C4-2B (cell line): ENCODE measurements at regions not wholly inside any gene's neighbourhood (a gene's known extent, or its start where the extent isn't known, plus 50 kb on each side); places are given as distances from the start of the nearest gene placed in this dataset.
A peak's percentile ranks its signal among the peaks of the same experiment; 100 is the strongest.

Experiments
- H3K27ac ChIP-seq: fragments of 450-650 bp; 2 replicates; pipeline ENCODE4 v1.5.1; 2017
- CTCF ChIP-seq: fragments of 450-650 bp; conservative IDR thresholded peaks from 2 replicates; pipeline ENCODE4 v1.5.1; 2017; ENCODE audit warnings: mild to moderate bottlenecking
- ZFX ChIP-seq: fragments of 450-650 bp; IDR thresholded peaks from 2 replicates; pipeline ENCODE4 v1.6.1; 2017

GRCh38 chr7:10720042-10720441, 253.6 kb upstream of the PHF14 start:
- H3K27ac ChIP-seq: no peak overlapping the region
- peak; percentile 34 for TF ChIP-seq CTCF
- no peak for TF ChIP-seq ZFX

GRCh38 chr7:10721289-10721688, 252.4 kb upstream of the PHF14 start:
- H3K27ac ChIP-seq: no peak overlapping the region
- no peak for TF ChIP-seq ZFX
- TF ChIP-seq CTCF: no peak

- TF ChIP-seq CTCF (no peak), ZFX (no peak)
- no peak overlapping the region for H3K27ac ChIP-seq
Measured at GRCh38 chr7:10723832-10724231, 249.8 kb upstream of the PHF14 start.

GRCh38 chr7:10724449-10724848, 249.2 kb upstream of the PHF14 start:
- no peak overlapping the region for H3K27ac ChIP-seq
- TF ChIP-seq ZFX (no peak), CTCF (no peak)

GRCh38 chr7:10727636-10728035, 246.0 kb upstream of the PHF14 start:
- TF ChIP-seq CTCF (no peak), ZFX (no peak)
- H3K27ac ChIP-seq: no peak overlapping the region

- H3K27ac ChIP-seq: no peak overlapping the region
- no peak for TF ChIP-seq ZFX
- no peak for TF ChIP-seq CTCF
Measured at GRCh38 chr7:10731253-10731773, 242.4 kb upstream of the PHF14 start.

- TF ChIP-seq ZFX (no peak), CTCF (no peak)
- no peak overlapping the region for H3K27ac ChIP-seq
Measured at GRCh38 chr7:10733747-10734146, 239.9 kb upstream of the PHF14 start.
